Lower leg skin (tissue), 3 donors: ENCODE measurements at regions not wholly inside any gene's neighbourhood (a gene's known extent, or its start where the extent isn't known, plus 50 kb on each side); places are given as distances from the start of the nearest gene placed in this dataset.

Source experiments
- POLR2A ChIP-seq, 2 donors: fragments of 450-650 bp; IDR thresholded peaks; one replicate each; pipeline ENCODE4 v1.6.1; 2016 to 2017; ENCODE audit warnings: antibody characterized with exemption in 2 of 2, mild to moderate bottlenecking in 1 of 2, moderate library complexity in 1 of 2
- TF ChIP-seq, protein P1 (sequence below), 3 donors: fragments of 450-650 bp; IDR thresholded peaks; one replicate each; pipeline ENCODE4 v1.5.1; 2016; ENCODE audit warnings: antibody characterized with exemption in 3 of 3, mild to moderate bottlenecking in 3 of 3, moderate library complexity in 2 of 3

DNA sequence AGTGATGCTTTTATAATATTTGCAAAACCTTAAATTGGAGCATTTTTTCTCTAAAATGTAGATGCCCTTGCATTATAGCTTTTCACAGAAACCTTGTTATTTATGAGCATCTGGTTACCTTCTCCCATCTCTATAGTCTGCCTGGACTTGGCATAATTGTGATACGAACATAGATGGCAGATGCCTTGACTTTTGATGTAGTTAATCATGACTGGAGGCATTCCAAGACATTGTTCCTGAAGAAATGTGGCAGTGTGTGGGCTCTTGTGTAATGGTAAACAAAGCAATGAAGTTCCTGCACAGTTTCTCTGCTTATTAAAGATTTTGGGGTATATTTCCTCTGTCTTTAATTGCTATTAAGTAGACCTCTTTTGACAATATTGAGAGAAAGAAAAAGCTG lies 500.1 kb downstream of the PCDH19 start:
- no peak for TF ChIP-seq POLR2A (IDR thresholded peaks at IDR 0.05)
- TF ChIP-seq, protein P1, sequence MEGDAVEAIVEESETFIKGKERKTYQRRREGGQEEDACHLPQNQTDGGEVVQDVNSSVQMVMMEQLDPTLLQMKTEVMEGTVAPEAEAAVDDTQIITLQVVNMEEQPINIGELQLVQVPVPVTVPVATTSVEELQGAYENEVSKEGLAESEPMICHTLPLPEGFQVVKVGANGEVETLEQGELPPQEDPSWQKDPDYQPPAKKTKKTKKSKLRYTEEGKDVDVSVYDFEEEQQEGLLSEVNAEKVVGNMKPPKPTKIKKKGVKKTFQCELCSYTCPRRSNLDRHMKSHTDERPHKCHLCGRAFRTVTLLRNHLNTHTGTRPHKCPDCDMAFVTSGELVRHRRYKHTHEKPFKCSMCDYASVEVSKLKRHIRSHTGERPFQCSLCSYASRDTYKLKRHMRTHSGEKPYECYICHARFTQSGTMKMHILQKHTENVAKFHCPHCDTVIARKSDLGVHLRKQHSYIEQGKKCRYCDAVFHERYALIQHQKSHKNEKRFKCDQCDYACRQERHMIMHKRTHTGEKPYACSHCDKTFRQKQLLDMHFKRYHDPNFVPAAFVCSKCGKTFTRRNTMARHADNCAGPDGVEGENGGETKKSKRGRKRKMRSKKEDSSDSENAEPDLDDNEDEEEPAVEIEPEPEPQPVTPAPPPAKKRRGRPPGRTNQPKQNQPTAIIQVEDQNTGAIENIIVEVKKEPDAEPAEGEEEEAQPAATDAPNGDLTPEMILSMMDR (IDR thresholded peaks at IDR 0.05), result no peak
